GM21423 (cell line): ENCODE measurements at regions not wholly inside any gene's neighbourhood (a gene's known extent, or its start where the extent isn't known, plus 50 kb on each side); places are given as distances from the start of the nearest gene placed in this dataset.

Experiments used
- ATAC-seq: cut with Tn5 transposase; IDR thresholded peaks from one replicate; pipeline ENCODE4 v1.9.1; 2021; ENCODE audit warnings: mild to moderate bottlenecking, moderate library complexity; ENCODE audit not compliant: unreplicated experiment

DNA sequence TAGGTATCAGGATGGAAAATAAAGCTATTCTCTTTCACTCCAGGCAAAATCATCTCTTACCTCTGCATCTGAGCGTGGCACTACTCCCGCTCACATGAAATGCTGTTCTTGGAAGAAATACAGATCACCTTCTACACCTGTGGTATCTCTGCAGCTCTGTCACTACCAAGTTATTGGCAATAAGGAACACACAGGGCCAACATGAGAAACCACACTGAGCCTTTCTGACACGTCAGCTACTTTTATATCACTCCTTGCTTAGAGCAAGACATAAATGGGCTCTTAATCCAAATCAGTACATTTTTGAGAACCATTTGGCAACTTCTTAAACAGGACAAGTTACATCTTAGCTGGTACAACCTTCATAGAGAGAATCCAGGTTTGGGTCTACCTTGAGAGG is 101.8 kb upstream of the GUCY1A1 start:
- no peak for ATAC-seq

- ATAC-seq: no peak
Observed at GRCh38 chr4:155564086-155564485, 102.6 kb upstream of the GUCY1A1 start.

DNA sequence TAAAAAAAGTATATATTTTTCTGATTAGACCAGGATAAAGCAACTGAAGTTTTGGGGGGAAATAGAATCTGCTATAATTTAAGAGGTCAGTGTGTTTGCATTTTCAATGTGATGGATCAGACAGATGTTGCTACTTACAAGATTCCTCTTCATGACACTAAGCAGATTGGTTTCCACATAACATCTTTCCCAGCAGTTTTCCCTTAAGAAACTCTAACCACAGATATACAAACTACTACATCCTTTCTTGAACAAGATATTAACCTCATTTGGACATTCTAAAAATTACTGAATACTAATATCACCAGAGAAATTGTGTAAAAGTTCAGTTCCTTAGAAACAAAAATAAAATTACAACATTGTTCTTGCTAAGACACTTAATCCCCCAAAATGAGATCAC is 106.7 kb upstream of the GUCY1A1 start:
- ATAC-seq: no peak

DNA sequence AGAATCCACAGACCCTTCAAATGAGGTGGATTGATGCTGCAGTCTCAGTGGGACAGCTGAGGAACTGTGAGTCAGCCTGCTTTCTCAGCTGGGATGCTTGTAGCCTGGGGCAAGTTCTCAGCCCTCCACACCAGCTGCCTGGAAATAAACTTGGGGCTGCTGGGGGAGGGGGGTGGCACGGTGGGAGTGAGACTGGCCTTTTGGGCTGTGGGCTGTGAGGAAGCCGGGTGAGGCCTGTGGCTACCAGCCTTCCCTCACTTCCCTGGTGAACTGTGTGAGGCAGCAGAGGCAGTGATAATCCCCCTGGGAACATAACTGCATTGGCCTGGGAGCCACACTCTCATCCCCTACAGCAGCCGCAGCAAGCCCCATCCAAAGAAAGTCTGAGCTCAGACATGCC is 114.5 kb upstream of the GUCY1A1 start:
- ATAC-seq: no peak

- ATAC-seq: no peak
Observed at GRCh38 chr4:155548173-155548572, 118.5 kb upstream of the GUCY1A1 start.

GRCh38 chr4:155546451-155546850 is 120.2 kb upstream of the GUCY1A1 start:
- no peak for ATAC-seq

DNA sequence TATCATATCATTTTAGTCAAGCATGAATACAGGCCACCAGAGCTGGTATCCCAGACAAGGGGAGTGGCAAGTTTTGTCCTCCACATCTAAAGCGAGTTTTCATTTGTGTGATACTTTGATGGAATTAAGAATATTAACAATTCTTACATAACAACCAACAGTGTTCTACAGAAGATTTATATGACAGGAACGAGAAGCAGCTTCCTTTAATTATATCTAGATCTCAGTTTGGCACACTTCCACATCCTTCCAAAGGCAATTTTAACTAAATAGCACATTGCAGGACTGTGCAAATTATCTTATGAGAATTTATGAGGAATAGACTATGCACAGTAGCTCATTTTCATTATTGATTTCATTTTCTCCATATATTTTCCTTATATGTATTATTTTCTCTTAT is 121.2 kb upstream of the GUCY1A1 start:
- ATAC-seq: no peak

GRCh38 chr4:155544547-155544946 is 122.1 kb upstream of the GUCY1A1 start:
- ATAC-seq: no peak

GRCh38 chr4:155543126-155543765 is 123.4 kb upstream of the GUCY1A1 start:
- peak; percentile 85 for ATAC-seq

DNA sequence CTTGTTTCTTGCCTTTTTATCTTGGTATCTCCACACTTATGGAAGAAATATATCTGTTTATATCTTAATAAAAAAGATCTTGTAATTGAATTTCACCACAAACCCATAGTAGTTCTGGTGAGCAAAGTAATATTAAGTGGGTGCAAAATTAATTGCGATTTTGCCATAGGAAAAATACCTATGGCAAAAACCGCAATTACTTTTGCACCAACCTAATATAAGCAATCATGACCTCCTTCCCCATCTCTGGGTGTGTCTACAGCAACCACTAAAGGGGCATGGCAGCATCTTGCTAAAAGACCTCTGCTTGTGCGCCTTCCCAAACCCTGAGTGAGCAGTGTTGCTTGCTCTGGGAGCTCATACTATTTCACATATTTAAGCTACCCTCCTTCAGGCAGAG is 124.2 kb upstream of the GUCY1A1 start:
- ATAC-seq: no peak

DNA sequence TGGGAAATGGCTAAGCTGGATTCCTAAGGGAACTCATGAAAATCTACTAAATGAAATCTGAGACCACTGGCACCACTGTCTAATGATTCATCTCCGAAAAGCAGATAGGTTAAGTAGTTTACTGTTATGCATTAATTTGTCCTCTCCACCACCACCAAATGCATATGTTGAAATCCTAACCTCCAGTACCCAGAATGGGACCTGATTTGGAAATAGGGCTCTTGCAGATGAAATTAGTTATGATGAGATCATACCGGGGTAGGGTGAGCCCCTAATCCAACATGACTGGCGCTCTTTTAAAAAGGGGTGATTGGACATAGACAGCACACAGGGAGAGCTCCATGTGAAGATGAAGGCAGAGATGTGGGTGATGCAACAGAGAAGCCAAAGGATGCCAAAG is 124.9 kb upstream of the GUCY1A1 start:
- no peak for ATAC-seq

- no peak for ATAC-seq
Observed at GRCh38 chr4:155540698-155541097, 126.0 kb upstream of the GUCY1A1 start.

DNA sequence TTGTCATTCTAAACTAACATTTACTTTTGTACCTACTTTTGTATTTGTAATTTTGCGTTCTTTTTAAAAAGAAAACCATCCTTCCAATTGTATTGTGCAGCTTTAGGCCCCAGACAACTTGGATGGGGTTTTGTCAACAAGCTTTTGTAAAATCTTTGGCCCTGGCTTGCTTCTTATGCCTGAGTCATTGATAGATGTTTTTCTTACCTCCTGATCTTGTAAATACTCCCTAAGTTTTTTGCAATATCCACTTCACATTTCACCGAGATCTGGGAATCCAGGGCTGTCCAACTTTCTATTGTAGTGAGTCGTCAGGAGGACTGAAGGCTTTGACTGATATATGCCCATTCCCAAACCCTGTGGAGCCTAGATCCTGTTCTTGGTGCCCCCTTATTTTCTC is 126.9 kb upstream of the GUCY1A1 start:
- no peak for ATAC-seq

DNA sequence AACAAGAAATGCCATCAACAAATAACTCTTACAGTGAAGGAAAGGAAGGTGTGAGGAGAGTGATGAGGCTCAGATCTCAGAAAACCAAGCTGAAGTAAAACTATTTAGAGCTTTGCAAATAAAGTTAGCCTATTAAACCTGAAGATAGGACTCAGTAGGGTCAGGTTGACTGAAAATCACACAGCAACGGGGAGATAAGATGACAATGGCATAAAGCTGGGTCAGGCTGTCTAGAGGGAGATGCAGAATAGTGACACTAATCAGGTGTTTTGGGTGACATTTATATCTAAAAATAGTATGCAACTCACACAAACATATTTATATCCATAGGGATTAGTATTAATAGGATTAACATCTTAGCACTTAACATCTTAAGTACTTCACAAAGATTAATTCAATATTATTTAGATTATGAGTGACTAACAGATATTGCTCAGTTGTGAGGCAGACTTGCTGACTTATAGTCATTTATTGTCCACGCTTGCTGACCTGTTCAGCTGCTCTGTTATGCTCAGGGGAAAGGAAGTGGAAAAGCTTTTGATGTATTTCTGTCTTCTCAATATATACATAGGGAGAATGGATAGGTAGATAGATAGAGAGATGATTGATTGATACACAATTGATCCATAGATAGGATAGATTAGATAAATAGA is 130.7 kb upstream of the GUCY1A1 start:
- ATAC-seq: no peak

GRCh38 chr4:155532373-155533085 is 134.1 kb upstream of the GUCY1A1 start:
- ATAC-seq: no peak

DNA sequence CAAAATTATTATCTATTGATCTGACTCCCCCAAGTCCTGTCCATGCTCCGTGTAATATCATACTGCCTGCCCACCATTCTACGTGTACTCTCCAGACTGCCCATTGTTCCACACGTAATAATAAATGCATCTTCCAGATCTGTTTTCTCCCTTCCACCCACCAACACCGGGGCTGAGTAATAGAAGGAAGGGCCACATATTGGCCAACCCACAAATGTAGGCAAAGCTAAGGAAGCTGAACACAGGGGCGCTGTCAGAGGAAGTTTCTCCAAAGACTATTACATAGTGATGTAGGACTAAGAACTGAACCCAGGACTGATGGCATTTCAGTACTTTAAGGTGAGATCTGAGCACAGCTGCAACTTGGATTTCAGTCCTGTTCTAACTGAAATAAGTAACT is 135.8 kb upstream of the GUCY1A1 start:
- ATAC-seq: no peak

- no peak for ATAC-seq
Observed at GRCh38 chr4:155530290-155530689, 136.4 kb upstream of the GUCY1A1 start.

DNA sequence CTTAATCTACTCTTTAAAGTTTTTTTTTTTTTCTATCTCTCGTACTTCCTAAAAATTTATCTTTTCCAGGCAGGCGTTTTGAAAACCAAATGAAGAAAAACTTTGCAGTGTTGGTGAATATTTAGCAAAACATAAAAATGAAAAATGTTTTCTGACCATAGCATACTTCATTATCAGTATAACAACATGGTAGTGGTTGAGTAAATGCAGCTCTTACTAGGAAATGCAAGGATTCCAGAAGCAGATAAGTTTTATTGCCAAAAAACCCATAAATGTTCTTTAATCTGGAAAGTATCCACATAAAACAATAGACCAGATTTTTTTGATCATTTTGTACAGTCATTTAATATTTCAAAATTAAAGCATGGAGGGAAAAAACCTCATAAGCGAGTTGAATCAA is 136.9 kb upstream of the GUCY1A1 start:
- no peak for ATAC-seq

DNA sequence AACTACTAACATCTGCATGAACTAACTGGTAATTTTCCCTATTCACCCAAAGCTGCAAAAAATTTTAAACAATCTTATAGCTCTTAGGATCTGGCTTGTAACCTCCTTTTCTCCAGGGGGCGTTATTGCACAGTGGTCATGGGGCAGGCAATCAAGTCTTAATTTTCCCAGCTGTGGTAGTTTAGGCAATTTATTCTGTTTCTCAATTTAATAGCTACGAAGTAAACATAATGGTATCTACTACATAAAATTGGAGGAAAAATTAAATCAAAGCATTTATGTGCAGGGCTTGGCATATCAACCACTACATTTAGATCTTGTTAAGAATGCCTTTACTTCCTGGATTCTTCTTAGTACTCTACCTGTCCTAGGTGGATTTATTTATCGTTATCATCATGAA is 137.4 kb upstream of the GUCY1A1 start:
- peak; percentile 65 for ATAC-seq

GRCh38 chr4:155526452-155527169 is 140.0 kb upstream of the GUCY1A1 start:
- ATAC-seq: no peak

DNA sequence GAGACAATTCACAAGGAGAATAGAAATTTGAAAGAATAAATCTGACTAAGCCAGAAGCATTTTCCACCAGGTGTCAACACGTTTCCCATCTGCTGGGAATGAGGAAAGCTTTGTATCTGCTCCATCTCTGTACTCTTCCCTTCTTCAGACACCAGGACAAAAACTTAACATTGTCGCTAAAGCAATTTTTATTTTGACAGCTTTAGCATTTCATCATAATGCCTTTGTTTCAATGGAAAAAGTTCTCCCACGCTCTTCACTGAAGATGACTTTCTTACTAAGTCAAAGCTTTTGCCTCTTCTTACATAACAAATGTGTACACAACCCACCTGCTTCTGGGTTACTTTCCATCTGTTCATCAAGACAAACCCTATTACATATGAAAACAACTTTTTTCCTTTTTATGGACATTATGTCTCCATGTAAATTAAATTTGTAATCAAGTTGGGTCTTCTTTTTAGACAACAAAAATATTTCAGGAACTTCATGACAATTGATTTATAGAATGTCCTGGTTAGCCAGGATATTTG is 141.7 kb upstream of the GUCY1A1 start:
- ATAC-seq: no peak
